COR-L47 (cell line): ENCODE measurements at regions not wholly inside any gene's neighbourhood (a gene's known extent, or its start where the extent isn't known, plus 50 kb on each side); places are given as distances from the start of the nearest gene placed in this dataset.
A peak's percentile ranks its signal among the peaks of the same experiment; 100 is the strongest.
"Not testable (repeated sequence)": the region's sequence is repeated elsewhere in the genome, so short reads cannot be mapped to it uniquely, and the experiment has no call there.

ENCODE experiments used
- DNase-seq: peaks from one replicate; lab custom pipeline; 2025; lab: John Stamatoyannopoulos, UW

- DNase-seq: no peak
Observed at GRCh38 chr9:90147426-90147825, 495.2 kb downstream of the DIRAS2 start.

- DNase-seq: no peak
Observed at GRCh38 chr9:90156318-90156717, 486.3 kb downstream of the DIRAS2 start.

- no peak for DNase-seq
Observed at GRCh38 chr9:90162326-90162725, 480.3 kb downstream of the DIRAS2 start.

GRCh38 chr9:90162819-90163218 lies 479.8 kb downstream of the DIRAS2 start:
- no peak for DNase-seq

- DNase-seq: no peak
Observed at GRCh38 chr9:90165281-90165680, 477.3 kb downstream of the DIRAS2 start.

GRCh38 chr9:90166374-90166773 lies 476.2 kb downstream of the DIRAS2 start:
- DNase-seq: not testable (repeated sequence)

GRCh38 chr9:90167914-90168313 lies 474.7 kb downstream of the DIRAS2 start:
- no peak for DNase-seq

- no peak for DNase-seq
Observed at GRCh38 chr9:90169490-90169889, 473.1 kb downstream of the DIRAS2 start.

- DNase-seq: not testable (repeated sequence)
Observed at GRCh38 chr9:90173935-90174334, 468.7 kb downstream of the DIRAS2 start.

GRCh38 chr9:90174346-90174745 lies 468.3 kb downstream of the DIRAS2 start:
- not testable (repeated sequence) for DNase-seq

GRCh38 chr9:90175257-90175656 lies 467.4 kb downstream of the DIRAS2 start:
- no peak for DNase-seq

GRCh38 chr9:90175865-90176264 lies 466.8 kb downstream of the DIRAS2 start:
- DNase-seq: no peak

GRCh38 chr9:90176901-90177300 lies 465.7 kb downstream of the DIRAS2 start:
- peak; percentile 98 for DNase-seq

- DNase-seq: no peak
Observed at GRCh38 chr9:90180381-90180780, 462.2 kb downstream of the DIRAS2 start.

GRCh38 chr9:90188656-90189055 lies 454.0 kb downstream of the DIRAS2 start:
- DNase-seq: no peak

GRCh38 chr9:90189306-90189705 lies 453.3 kb downstream of the DIRAS2 start:
- DNase-seq: no peak

- not testable (repeated sequence) for DNase-seq
Observed at GRCh38 chr9:90192465-90192864, 450.2 kb downstream of the DIRAS2 start.

- no peak for DNase-seq
Observed at GRCh38 chr9:90198956-90199355, 443.7 kb downstream of the DIRAS2 start.

- DNase-seq: no peak
Observed at GRCh38 chr9:90201766-90202165, 440.9 kb downstream of the DIRAS2 start.

GRCh38 chr9:90204128-90204831 lies 438.3 kb downstream of the DIRAS2 start:
- DNase-seq: no peak

GRCh38 chr9:90213045-90213444 lies 429.6 kb downstream of the DIRAS2 start:
- not testable (repeated sequence) for DNase-seq

GRCh38 chr9:90219548-90220118 lies 423.0 kb downstream of the DIRAS2 start:
- no peak for DNase-seq

GRCh38 chr9:90221899-90222298 lies 420.7 kb downstream of the DIRAS2 start:
- DNase-seq: not testable (repeated sequence)

GRCh38 chr9:90226839-90227338 lies 415.7 kb downstream of the DIRAS2 start:
- peak; percentile 58 for DNase-seq
